ENCODE measurements at regions not wholly inside any gene's neighbourhood (a gene's known extent, or its start where the extent isn't known, plus 50 kb on each side); places are given as distances from the start of the nearest gene placed in this dataset.

DNA sequence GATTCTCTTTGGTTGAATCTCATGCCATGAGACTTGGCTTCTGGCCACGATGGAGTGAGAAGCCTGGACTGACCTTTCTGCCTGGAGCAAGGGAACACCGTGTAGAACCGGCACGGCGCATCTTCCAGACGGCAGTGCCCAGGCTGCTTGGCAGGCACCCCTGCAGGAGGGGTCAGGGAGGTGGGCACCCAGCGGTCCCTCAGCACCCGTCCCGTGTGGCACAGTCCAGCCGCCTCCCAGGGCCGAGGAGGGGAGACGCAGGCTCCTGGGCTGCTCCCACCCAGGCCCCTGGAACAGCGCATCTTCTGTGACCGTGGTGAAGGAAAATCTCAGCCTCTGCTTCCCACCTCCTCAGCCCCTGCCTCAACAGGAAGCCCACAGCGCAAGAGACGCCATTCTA lies 95.7 kb downstream of the CMPK2 start:
- no peak for DNase-seq

- no peak for DNase-seq
These were observed 93.8 kb downstream of the CMPK2 start for GRCh38 chr2:6771634-6772611.

DNA sequence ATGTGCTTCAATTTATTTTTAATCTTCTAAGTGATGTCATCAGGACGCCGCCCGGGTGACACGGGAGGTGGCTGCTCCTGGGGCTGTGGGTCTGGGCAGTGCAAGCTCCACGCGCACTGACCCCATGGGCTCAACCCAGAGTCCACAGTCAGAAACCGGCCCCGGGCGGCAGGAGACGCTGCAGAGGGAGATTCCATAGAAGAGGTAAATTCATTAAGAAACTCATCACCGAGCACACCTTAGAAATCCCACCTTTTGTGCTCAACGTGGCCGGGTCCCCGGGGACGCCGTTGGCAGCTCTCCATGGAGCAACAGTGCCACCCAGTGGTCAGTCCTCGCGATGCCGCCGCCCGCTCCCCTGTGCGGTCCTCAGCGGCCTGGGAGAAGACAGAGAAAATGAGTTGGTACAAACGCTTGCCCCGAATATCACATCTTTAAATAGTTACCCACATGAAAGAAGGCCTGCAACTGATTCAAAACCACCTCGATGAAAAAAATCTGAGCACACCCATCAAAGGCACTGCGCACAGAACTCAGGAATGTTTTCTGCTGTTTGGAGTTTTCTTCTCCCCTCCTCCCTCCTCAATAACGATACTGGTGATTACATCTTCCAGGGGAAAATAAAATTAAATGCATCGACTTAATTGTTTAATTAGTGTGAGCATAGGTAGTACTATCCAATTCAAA lies 92.6 kb downstream of the CMPK2 start:
- peak; percentile 44 for DNase-seq

GRCh38 chr2:6773694-6774044 lies 92.0 kb downstream of the CMPK2 start:
- no peak for DNase-seq

DNA sequence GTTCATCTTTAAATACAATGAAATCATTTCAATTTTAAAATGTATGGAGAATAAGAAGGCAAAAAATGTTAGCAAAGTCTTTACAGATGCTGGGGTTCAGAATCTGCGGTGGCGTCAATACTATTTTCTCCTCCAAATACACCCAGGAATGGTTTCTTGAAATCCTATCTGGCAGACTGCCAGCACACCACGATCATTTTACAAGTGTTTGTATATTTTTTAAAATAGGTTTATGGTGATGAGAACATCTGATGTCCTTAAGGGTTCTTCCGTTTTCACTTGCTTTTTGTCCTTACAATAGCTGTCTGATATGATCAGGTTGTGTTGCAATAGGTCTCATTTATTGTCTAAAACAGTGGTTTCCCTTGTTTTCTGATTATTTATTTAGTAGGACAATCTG lies 89.6 kb downstream of the CMPK2 start:
- no peak for DNase-seq

- no peak for DNase-seq
These were observed 88.1 kb downstream of the CMPK2 start for GRCh38 chr2:6777626-6778025.

DNA sequence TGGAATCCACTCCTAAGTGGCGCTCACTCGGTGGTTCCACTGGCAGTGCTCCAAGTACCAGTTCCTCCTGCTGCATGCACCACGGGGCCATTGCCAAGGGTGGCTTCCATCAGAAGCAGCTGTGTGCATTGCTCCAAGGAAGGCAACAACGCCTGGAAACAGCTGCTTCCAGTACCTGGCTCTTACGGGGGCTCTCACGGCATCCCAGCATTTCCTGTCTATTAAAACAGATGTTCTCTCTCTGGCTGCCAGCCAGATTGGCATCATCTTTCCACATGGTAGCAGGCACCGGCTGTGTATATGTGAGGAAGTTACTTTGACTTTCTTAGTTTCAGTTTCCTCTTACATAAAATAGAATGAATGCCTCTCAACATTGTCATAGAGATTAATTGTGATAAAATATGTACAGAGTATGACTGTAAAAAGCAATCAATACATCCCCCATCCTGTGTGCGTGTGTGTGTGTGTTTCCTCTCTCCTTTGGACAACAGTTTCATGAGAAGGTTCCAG lies 84.9 kb downstream of the CMPK2 start:
- peak; percentile 19 for DNase-seq

DNA sequence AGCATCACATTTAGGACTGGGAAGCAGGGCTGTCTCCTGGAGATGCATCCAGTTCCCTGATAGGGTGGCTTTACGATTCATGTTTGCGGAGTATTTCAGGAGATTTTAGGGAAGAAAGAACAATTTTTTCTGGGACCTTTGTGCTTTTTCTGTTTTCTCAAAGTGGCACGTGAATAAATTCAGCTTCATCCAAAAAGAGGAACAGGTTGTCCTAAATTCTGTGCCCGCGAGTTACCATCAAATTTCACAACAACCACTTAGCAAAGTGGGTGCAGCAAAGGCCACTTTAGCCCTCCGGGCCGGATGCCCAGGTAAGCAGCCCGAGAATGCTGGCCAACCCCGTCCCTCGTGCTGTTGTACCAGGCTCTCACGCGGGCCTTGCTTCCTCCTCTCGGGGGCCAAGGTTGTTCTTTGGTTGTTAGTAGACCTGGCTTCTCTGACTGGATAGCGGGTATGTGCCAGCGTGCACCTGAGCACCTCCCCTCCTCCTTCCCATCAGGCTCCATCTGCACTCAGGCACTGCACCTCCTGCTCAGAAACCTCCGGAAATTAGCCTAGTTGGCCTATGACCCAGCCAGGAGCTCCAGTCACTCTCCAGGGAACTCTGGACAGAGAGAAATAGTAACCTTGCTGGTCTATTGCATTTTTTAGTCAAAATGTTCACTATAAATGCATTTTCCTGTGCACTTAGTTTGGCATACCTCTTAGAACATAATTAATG lies 83.0 kb downstream of the CMPK2 start:
- no peak for DNase-seq

DNA sequence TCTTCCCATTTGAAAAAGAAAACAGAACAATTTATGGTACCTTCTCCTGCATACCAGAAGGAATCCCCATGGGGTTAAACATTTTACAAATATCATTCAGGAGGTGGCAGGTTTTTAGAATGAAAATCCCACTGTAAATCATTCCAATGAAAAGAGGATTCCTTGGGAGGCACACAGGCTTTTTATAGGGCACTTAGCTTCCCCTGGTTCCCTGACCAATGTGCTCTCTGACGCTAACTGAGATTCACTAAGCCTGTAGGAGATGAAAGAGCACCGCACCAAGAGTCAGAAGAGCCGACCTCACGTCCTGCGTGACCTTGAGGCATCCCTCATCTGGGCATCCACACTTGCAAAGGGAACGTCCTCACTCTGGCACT lies 82.5 kb downstream of the CMPK2 start:
- no peak for DNase-seq

DNA sequence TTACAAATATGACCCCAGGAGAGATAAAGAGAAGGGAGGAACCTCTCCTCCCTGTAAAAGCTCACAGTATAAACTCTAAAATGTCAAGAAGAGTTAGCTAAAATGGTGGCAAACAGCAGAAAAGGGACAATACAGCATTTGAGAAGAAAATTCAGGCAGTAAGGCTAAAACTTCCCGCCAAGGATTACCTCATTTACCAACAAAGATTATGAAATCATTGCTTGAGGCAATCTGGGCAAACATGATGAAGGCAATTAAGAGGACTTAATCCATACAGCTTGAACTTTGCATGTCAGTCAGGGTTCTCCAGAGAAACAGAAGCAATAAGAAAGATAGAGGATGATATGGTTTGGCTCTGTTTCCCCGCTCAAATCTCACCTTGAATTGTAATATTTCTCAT lies 81.4 kb downstream of the CMPK2 start:
- no peak for DNase-seq

DNA sequence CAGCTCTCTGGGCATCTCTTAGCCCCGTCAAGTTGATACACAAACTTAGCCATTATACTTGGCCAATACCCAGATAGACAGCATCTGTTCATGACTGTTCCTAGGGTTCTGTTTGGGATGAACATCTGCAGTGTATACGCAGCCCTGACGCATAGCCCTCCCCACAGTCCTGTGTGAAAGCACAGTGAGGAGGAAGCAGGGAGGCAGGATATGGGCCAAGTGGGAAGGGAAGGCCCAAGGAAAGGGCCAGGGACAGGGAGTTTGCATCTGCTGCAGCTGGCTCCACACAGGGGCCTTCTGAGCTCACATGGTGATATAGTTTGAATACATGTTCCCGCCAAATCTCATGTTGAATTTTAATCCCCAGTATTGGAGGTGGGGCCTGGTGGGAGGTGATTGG lies 80.2 kb downstream of the CMPK2 start:
- no peak for DNase-seq

DNA sequence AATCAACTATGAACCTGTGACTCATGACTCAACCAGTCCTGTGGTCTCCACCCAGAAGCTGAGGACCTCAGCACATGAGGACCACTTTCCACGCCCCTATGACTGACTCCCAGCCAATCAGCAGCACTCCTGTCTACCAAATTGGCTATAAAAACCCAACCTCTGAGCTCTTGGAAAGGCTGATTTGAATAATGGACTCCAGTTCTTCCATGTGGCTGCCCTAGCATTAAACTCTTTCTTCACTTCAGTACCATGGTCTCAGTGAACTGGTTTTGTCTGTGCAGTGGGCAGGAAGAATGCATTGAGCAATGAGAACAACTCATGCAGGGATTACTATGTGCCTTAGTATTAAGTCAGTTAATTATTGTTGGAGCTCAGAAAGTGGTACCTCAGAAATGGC lies 78.3 kb downstream of the CMPK2 start:
- no peak for DNase-seq

- DNase-seq = no peak
These were observed 77.1 kb downstream of the CMPK2 start for GRCh38 chr2:6788614-6789013.

DNA sequence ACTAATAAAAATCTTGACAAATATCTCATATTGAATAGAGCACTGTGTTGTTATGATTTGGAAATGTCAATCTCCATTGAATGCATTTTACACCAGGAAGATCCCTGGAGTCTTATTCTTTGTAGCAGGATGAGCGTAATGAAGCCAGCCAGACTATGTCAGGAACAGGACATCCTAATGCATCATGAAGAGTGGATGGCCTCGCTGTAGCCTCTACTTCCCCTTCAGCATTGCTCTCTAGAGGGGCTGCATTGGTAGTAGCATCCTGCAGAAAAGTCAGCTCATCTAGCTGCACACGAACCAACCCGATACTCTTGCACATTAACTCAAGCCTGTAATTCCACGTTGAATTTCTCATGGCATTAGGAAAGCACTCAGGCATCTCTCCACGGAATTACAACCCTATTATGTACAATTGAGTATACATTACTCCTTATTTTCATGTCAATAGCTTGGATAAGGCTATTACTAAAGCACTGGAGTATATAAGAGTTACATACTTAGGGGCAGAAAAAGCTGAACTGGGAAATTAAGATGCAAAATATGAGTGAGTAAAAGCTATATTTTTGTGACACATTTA lies 76.1 kb downstream of the CMPK2 start:
- DNase-seq = no peak

GRCh38 chr2:6791682-6792081 lies 74.0 kb downstream of the CMPK2 start:
- DNase-seq = no peak

DNA sequence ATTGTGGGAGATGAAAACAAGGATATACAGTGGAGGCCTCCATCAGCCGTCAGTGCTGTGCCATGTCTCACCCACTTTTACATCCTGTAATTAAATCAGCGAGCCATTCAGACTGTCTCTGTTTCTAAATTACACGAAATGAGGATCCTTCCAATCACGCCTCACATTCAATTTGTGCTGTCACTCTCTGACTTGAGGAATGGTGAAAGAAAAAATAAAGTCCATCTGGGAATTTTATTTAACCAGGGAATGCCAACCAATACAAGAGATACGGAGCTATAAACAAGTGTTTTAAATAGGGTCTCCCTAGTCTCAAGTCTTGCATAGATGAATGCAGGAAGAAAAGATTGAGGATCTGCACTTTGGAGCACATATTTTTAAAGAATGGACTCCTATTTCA lies 72.8 kb downstream of the CMPK2 start:
- DNase-seq = no peak

GRCh38 chr2:6793371-6793770 lies 72.3 kb downstream of the CMPK2 start:
- no peak for DNase-seq

DNA sequence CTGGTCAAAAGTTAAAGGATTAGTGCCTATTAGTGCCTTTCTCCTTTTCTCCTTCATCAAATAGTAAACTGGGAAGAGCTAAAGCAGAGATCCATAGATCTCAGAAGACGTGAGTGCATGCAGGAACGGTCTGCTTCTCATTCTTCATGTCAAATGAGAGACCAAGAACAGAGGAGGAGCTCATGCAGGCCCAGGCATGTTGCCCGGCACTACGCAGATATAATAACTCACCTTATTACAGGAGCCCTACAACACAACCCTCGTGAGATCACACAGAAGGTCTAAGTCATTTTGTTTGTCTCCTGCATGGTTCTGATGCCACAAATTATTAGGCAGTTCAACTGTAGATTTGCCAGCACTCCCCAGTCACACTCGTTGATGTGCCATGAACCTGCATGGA lies 71.8 kb downstream of the CMPK2 start:
- no peak for DNase-seq

- no peak for DNase-seq
These were observed 71.3 kb downstream of the CMPK2 start for GRCh38 chr2:6794448-6794847.

Data from CD4-positive, alpha-beta T cell treated with Interleukin-15 for 1 hour (primary cell).